ENCODE measurements at regions not wholly inside any gene's neighbourhood (a gene's known extent, or its start where the extent isn't known, plus 50 kb on each side); places are given as distances from the start of the nearest gene placed in this dataset.

- peak overlapping the region; percentile 71 for H3K4me3 ChIP-seq
- peak; percentile 37 for DNase-seq (ENCODE audit: low read depth, low spot score)
- no peaks in the 10 kb centered on the region for H3K9me3 ChIP-seq (ENCODE audit: low read depth, low read length)
- no peak overlapping the region for H3K27ac ChIP-seq
- no peaks in the 10 kb centered on the region for H3K36me3 ChIP-seq (ENCODE audit: insufficient read depth, low read length)
- peak overlapping the region; percentile 49 for H3K9ac ChIP-seq (ENCODE audit: insufficient read length)
- no peak for TF ChIP-seq FOXP2 (optimal IDR thresholded peaks at IDR 0.05; ENCODE audit: control extremely low read depth, extremely low read length, insufficient read depth)
- no peak for TF ChIP-seq POLR2AphosphoS5 (IDR thresholded peaks at IDR 0.05; ENCODE audit: borderline replicate concordance, low read depth, low read length)
- TF ChIP-seq EZH2 (IDR thresholded peaks at IDR 0.05): no peak
These were observed 61.0 kb upstream of the NFE2L3 start for GRCh38 chr7:26090927-26091519.

- TF ChIP-seq POLR2AphosphoS5 (IDR thresholded peaks at IDR 0.05; ENCODE audit: borderline replicate concordance, low read depth, low read length) (no peak), FOXP2 (optimal IDR thresholded peaks at IDR 0.05; ENCODE audit: control extremely low read depth, extremely low read length, insufficient read depth) (no peak), EZH2 (IDR thresholded peaks at IDR 0.05) (no peak)
- DNase-seq (ENCODE audit: low read depth, low spot score): no peak
- H3K4me3 ChIP-seq: no peak overlapping the region
- no peaks in the 10 kb centered on the region for H3K36me3 ChIP-seq (ENCODE audit: insufficient read depth, low read length)
- no peaks in the 10 kb centered on the region for H3K9me3 ChIP-seq (ENCODE audit: low read depth, low read length)
- no peak overlapping the region for H3K27ac ChIP-seq
- no peak overlapping the region for H3K9ac ChIP-seq (ENCODE audit: insufficient read length)
These were observed 60.1 kb upstream of the NFE2L3 start for GRCh38 chr7:26091933-26092332.

- no peak for TF ChIP-seq EZH2 (IDR thresholded peaks at IDR 0.05)
- TF ChIP-seq POLR2AphosphoS5 (IDR thresholded peaks at IDR 0.05; ENCODE audit: borderline replicate concordance, low read depth, low read length): no peak
- TF ChIP-seq FOXP2 (optimal IDR thresholded peaks at IDR 0.05; ENCODE audit: control extremely low read depth, extremely low read length, insufficient read depth): no peak
- DNase-seq (ENCODE audit: low read depth, low spot score): no peak
These were observed 59.0 kb upstream of the NFE2L3 start for GRCh38 chr7:26093023-26093422.

GRCh38 chr7:26096136-26096535 is 55.9 kb upstream of the NFE2L3 start:
- H3K9me3 ChIP-seq (ENCODE audit: low read depth, low read length): no peaks in the 10 kb centered on the region
- no peaks in the 10 kb centered on the region for H3K36me3 ChIP-seq (ENCODE audit: insufficient read depth, low read length)
- H3K27ac ChIP-seq: no peak overlapping the region
- no peak for DNase-seq (ENCODE audit: low read depth, low spot score)
- H3K9ac ChIP-seq (ENCODE audit: insufficient read length): no peak overlapping the region
- TF ChIP-seq FOXP2 (optimal IDR thresholded peaks at IDR 0.05; ENCODE audit: control extremely low read depth, extremely low read length, insufficient read depth) (no peak), POLR2AphosphoS5 (IDR thresholded peaks at IDR 0.05; ENCODE audit: borderline replicate concordance, low read depth, low read length) (no peak)
- no peak overlapping the region for H3K4me3 ChIP-seq

More at GRCh38 chr7:26093023-26093422, 59.0 kb upstream of the NFE2L3 start:
- no peaks in the 10 kb centered on the region for H3K9me3 ChIP-seq (ENCODE audit: low read depth, low read length)
- H3K4me3 ChIP-seq: no peak overlapping the region
- H3K27ac ChIP-seq: no peak overlapping the region
- H3K9ac ChIP-seq (ENCODE audit: insufficient read length): no peak overlapping the region
- H3K36me3 ChIP-seq (ENCODE audit: insufficient read depth, low read length): no peaks in the 10 kb centered on the region

- Histone ChIP-seq H3K9ac (ENCODE audit: insufficient read length) (no peak overlapping the region), H3K27ac (no peak overlapping the region), H3K36me3 (ENCODE audit: insufficient read depth, low read length) (no peaks in the 10 kb centered on the region), H3K4me3 (no peak overlapping the region), H3K9me3 (ENCODE audit: low read depth, low read length) (no peaks in the 10 kb centered on the region)
- TF ChIP-seq FOXP2 (optimal IDR thresholded peaks at IDR 0.05; ENCODE audit: control extremely low read depth, extremely low read length, insufficient read depth): no peak
- DNase-seq (ENCODE audit: low read depth, low spot score): no peak
These were observed 53.9 kb upstream of the NFE2L3 start for GRCh38 chr7:26097837-26098668.

GRCh38 chr7:26099236-26099635 is 52.8 kb upstream of the NFE2L3 start:
- no peak for TF ChIP-seq EZH2 (IDR thresholded peaks at IDR 0.05)
- TF ChIP-seq POLR2AphosphoS5 (IDR thresholded peaks at IDR 0.05; ENCODE audit: borderline replicate concordance, low read depth, low read length): no peak
- no peak for TF ChIP-seq FOXP2 (optimal IDR thresholded peaks at IDR 0.05; ENCODE audit: control extremely low read depth, extremely low read length, insufficient read depth)
- Histone ChIP-seq H3K4me3 (no peak overlapping the region), H3K27ac (no peak overlapping the region), H3K9me3 (ENCODE audit: low read depth, low read length) (no peaks in the 10 kb centered on the region), H3K9ac (ENCODE audit: insufficient read length) (no peak overlapping the region), H3K36me3 (ENCODE audit: insufficient read depth, low read length) (no peaks in the 10 kb centered on the region)
- DNase-seq (ENCODE audit: low read depth, low spot score): no peak

- Histone ChIP-seq H3K9ac (ENCODE audit: insufficient read length) (no peak overlapping the region), H3K4me3 (no peak overlapping the region), H3K27ac (no peak overlapping the region), H3K9me3 (ENCODE audit: low read depth, low read length) (no peaks in the 10 kb centered on the region), H3K36me3 (ENCODE audit: insufficient read depth, low read length) (no peaks in the 10 kb centered on the region)
- no peak for TF ChIP-seq EZH2 (IDR thresholded peaks at IDR 0.05)
- no peak for TF ChIP-seq POLR2AphosphoS5 (IDR thresholded peaks at IDR 0.05; ENCODE audit: borderline replicate concordance, low read depth, low read length)
- no peak for TF ChIP-seq FOXP2 (optimal IDR thresholded peaks at IDR 0.05; ENCODE audit: control extremely low read depth, extremely low read length, insufficient read depth)
- DNase-seq (ENCODE audit: low read depth, low spot score): no peak
These were observed 51.3 kb upstream of the NFE2L3 start for GRCh38 chr7:26100406-26101339.

All from SK-N-MC (cell line).